H1 (cell line): ENCODE measurements at regions not wholly inside any gene's neighbourhood (a gene's known extent, or its start where the extent isn't known, plus 50 kb on each side); places are given as distances from the start of the nearest gene placed in this dataset.

Experiments used
- RAD21 ChIP-seq, 2 experiments: IDR thresholded peaks in 1 of 2; conservative IDR thresholded peaks in 1 of 2; 2 replicates each; pipeline ENCODE4 v1.6.1; 2011; ENCODE audit warnings: low read depth in 2 of 2, low read length in 2 of 2, improper control_type of control experiment in 1 of 2, inconsistent platforms in 1 of 2, mild to moderate bottlenecking in 1 of 2, moderate library complexity in 1 of 2

DNA sequence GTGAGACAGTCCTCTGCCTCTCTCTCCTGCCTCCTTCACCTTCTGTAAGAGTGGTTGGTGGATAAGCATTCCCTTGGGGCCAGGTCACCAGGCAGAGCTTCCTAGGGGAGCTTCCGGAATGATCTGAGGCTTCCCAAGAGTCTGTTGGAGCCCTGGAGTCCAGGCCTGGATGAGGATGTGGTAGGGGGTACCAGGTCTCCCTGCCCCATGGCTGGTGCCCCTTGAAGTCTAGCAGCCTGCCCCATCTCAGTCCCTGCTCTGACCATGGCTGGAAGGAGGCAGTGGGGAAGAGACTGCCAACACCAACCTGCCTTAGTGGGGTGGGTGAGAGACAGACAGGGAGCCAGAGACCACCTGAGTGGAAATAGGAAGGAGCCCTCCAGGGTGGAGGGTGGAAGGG, 1316.9 kb downstream of the UQCRFS1 start (continued):
- TF ChIP-seq RAD21 (IDR thresholded peaks at IDR 0.05 in 1 of 2, conservative IDR thresholded peaks at IDR 0.05 in 1 of 2; ENCODE audit: low read depth in 2 of 2, low read length in 2 of 2): no peak
